Activated naive CD8-positive, alpha-beta T cell treated with anti-CD3 and anti-CD28 coated beads, Interleukin-2, amount 50 U/mL, for 24 hours (primary cell): ENCODE measurements at regions not wholly inside any gene's neighbourhood (a gene's known extent, or its start where the extent isn't known, plus 50 kb on each side); places are given as distances from the start of the nearest gene placed in this dataset.

Source experiments
- ATAC-seq: fragments of 150-1000 bp; cut with Tn5 transposase; one replicate; pipeline ENCODE4 v1.10.0; 2021
- DNase-seq: peaks from one replicate; pipeline ENCODE4 v3.0.0; 2021
- H3K27ac Mint-ChIP-seq: one replicate; pipeline ENCODE4 v1.8.0; 2021; ENCODE audit warnings: mild to moderate bottlenecking, mixed read lengths
- H3K27me3 Mint-ChIP-seq: one replicate; pipeline ENCODE4 v1.8.0; 2021; ENCODE audit warnings: mixed read lengths
- H3K36me3 Mint-ChIP-seq: one replicate; pipeline ENCODE4 v1.8.0; 2021; ENCODE audit warnings: low read depth, mixed read lengths
- H3K4me1 Mint-ChIP-seq: one replicate; pipeline ENCODE4 v1.8.0; 2021; ENCODE audit warnings: mixed read lengths
- H3K4me3 Mint-ChIP-seq: one replicate; pipeline ENCODE4 v1.8.0; 2021; ENCODE audit warnings: mild to moderate bottlenecking, moderate library complexity, mixed read lengths
- H3K9me3 Mint-ChIP-seq: one replicate; pipeline ENCODE4 v1.8.0; 2021; ENCODE audit warnings: mixed read lengths

DNA sequence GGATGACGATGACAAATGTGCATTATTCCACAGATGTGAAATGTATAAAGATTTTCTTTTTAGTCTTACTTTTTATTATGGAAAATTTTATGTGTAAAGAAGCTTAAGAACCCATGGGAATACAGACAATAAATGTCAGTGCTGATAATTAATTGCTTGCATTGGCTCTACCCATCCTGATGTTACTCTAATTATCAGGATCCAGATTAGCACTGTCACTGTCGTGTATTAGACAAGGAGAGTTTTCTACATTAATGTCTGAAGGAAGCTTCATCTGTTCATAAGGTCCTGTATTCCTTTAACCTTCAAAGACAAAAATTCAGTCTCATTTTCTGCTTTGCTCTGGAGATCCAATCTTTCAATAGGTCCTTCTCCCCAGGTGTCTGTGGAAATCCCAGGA lies 259.1 kb upstream of the ADAMTS5 start:
- no peaks in the 10 kb centered on the region for H3K4me1 Mint-ChIP-seq
- no peak overlapping the region for H3K4me3 Mint-ChIP-seq
- H3K27me3 Mint-ChIP-seq, result peaks cover 3% of the 10 kb centered on the region
- no peaks in the 10 kb centered on the region for H3K36me3 Mint-ChIP-seq
- ATAC-seq, result no peak
- no peak for DNase-seq
- H3K27ac Mint-ChIP-seq, result no peak overlapping the region
- peaks cover 4% of the 10 kb centered on the region for H3K9me3 Mint-ChIP-seq

DNA sequence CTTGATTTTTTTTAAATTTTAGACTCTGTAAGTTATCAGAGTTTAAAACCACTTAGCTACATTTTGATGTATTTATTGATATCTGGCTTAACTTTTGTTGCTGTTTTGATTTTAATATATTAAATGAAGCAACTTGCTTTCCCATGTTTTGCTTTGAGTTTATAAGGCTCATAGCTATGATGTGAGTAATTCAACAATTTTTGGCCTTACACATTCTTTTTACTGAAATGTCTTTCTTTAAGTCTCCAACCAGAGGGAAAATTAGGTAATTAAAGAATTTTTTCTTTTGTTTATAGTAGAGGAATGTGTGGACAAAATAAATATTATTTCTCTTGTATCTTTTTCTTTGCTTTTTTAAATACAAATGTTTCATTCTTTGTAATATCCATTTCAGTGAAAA lies 258.3 kb upstream of the ADAMTS5 start:
- Mint-ChIP-seq H3K4me3 (no peak overlapping the region), H3K27ac (no peak overlapping the region), H3K4me1 (no peaks in the 10 kb centered on the region), H3K9me3 (peaks cover 4% of the 10 kb centered on the region), H3K36me3 (no peaks in the 10 kb centered on the region), H3K27me3 (peaks cover 3% of the 10 kb centered on the region)
- DNase-seq (no peak), ATAC-seq (no peak)

DNA sequence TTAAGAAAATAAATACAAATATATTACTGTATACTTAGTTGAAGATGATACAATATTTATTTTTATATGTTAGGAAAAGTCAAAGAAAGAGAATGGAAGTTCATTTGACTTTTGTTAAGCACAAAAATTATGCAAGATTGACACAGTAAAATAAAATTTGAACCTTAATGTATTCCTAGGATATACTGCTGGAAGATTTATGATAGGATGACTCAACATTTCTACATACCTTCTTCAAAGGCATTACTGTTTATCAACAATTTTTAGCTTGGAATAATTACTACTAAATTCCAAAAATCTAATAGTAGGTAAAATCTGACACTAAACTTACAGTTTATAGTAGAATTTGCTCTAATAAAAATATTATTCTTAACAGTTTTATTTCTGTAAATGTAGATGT lies 257.3 kb upstream of the ADAMTS5 start:
- Mint-ChIP-seq H3K27me3 (peaks cover 3% of the 10 kb centered on the region), H3K36me3 (no peaks in the 10 kb centered on the region), H3K9me3 (peaks cover 8% of the 10 kb centered on the region), H3K4me3 (no peak overlapping the region), H3K4me1 (no peaks in the 10 kb centered on the region), H3K27ac (no peak overlapping the region)
- no peak for ATAC-seq
- DNase-seq, result no peak

DNA sequence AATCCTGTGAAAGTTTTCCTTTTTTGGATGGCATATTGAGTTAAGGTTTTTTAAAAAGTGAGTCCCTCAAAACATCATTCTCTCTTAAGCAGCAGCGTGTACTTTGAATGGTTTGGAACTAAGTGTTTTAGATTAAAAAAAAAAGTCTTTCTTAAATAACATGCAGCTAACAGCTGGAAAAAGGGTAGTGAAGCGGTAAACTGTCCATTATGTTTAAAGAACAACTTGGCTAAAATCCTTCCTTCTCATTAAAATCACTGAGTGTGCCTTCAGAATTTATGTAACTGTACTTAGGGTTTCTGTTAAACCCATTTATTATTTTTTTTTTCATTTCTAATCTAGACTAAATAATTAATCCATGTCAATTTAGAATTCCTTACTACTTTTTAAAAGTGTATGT lies 254.2 kb upstream of the ADAMTS5 start:
- H3K27ac Mint-ChIP-seq, result no peak overlapping the region
- no peak overlapping the region for H3K4me3 Mint-ChIP-seq
- DNase-seq (no peak), ATAC-seq (no peak)
- H3K27me3 Mint-ChIP-seq, result no peaks in the 10 kb centered on the region
- H3K36me3 Mint-ChIP-seq, result no peaks in the 10 kb centered on the region
- H3K9me3 Mint-ChIP-seq, result peaks cover 8% of the 10 kb centered on the region
- H3K4me1 Mint-ChIP-seq, result no peaks in the 10 kb centered on the region

- DNase-seq (no peak), ATAC-seq (no peak)
- no peak overlapping the region for H3K27ac Mint-ChIP-seq
- H3K4me3 Mint-ChIP-seq, result no peak overlapping the region
- H3K9me3 Mint-ChIP-seq, result peaks cover 8% of the 10 kb centered on the region
- no peaks in the 10 kb centered on the region for H3K36me3 Mint-ChIP-seq
- no peaks in the 10 kb centered on the region for H3K27me3 Mint-ChIP-seq
- H3K4me1 Mint-ChIP-seq, result no peaks in the 10 kb centered on the region
Observed at GRCh38 chr21:27220416-27220815, 253.5 kb upstream of the ADAMTS5 start.

DNA sequence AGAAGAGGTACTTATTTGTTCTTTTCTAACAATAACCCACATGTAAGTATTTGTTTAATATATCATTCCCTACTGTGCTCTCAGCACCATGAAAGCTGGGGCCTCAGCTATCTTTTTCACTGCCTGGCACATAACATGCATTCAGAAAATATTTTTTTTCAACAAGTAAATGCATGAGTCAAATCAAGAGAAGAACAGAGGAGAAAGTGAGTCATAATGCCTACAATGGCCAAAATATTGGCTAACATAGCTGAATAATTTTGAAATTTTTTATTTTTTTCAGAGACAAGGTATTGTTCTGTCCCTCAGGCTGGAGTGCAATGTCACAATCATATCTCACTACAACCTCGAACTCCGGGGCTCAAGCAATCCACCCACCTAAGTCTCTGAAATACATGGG lies 252.2 kb upstream of the ADAMTS5 start:
- Mint-ChIP-seq H3K9me3 (peaks cover 8% of the 10 kb centered on the region), H3K27me3 (no peaks in the 10 kb centered on the region), H3K4me3 (no peak overlapping the region), H3K4me1 (no peaks in the 10 kb centered on the region), H3K36me3 (no peaks in the 10 kb centered on the region), H3K27ac (no peak overlapping the region)
- DNase-seq, result no peak
- no peak for ATAC-seq

DNA sequence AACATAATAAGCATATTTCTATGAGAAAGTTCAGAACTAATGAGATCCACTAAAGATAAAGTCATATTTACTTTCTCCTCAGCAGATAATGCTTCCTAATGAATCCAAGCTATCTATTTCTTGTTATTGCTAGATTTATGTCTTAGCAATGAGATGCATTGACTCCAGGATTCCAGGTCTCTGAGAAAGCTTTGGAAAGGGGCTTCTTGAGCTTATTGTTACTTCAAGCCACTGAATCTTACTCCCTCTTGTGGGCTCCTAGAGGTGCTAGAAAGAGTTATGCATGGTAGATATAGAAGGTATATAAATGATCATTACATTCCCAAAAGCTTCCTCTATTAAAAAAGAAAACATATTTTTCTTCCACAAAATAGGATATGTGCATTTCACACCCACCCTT lies 246.4 kb upstream of the ADAMTS5 start:
- Mint-ChIP-seq H3K4me1 (no peaks in the 10 kb centered on the region), H3K36me3 (no peaks in the 10 kb centered on the region), H3K27me3 (no peaks in the 10 kb centered on the region), H3K9me3 (peaks cover 11% of the 10 kb centered on the region), H3K27ac (no peak overlapping the region), H3K4me3 (no peak overlapping the region)
- ATAC-seq (no peak), DNase-seq (no peak)

DNA sequence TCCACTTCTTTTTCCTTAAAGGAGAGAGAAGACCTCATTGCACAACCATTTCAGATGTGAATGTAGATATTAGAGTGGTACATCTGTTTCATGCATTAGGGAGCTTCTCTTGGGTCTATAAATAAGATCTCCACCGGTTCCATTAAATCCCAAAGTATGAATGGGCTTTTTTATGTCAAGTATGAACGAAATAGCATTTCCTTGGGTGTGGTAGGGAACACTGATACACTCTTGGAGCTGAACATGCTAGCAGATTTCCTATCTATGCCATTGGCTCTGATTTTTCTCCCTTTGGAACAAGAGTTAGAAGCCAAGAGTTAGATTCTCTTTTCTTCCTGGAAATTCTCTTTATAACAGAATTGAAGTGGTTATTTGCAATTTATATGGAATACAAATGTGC lies 245.6 kb upstream of the ADAMTS5 start:
- H3K27ac Mint-ChIP-seq, result no peak overlapping the region
- H3K27me3 Mint-ChIP-seq, result no peaks in the 10 kb centered on the region
- DNase-seq, result no peak
- peaks cover 13% of the 10 kb centered on the region for H3K9me3 Mint-ChIP-seq
- H3K4me3 Mint-ChIP-seq, result no peak overlapping the region
- ATAC-seq, result no peak
- H3K4me1 Mint-ChIP-seq, result no peaks in the 10 kb centered on the region
- no peaks in the 10 kb centered on the region for H3K36me3 Mint-ChIP-seq

GRCh38 chr21:27209546-27209945 lies 242.7 kb upstream of the ADAMTS5 start:
- Mint-ChIP-seq H3K36me3 (no peaks in the 10 kb centered on the region), H3K9me3 (peaks cover 13% of the 10 kb centered on the region), H3K27ac (no peak overlapping the region), H3K27me3 (no peaks in the 10 kb centered on the region), H3K4me3 (no peak overlapping the region), H3K4me1 (no peaks in the 10 kb centered on the region)
- no peak for ATAC-seq
- no peak for DNase-seq

DNA sequence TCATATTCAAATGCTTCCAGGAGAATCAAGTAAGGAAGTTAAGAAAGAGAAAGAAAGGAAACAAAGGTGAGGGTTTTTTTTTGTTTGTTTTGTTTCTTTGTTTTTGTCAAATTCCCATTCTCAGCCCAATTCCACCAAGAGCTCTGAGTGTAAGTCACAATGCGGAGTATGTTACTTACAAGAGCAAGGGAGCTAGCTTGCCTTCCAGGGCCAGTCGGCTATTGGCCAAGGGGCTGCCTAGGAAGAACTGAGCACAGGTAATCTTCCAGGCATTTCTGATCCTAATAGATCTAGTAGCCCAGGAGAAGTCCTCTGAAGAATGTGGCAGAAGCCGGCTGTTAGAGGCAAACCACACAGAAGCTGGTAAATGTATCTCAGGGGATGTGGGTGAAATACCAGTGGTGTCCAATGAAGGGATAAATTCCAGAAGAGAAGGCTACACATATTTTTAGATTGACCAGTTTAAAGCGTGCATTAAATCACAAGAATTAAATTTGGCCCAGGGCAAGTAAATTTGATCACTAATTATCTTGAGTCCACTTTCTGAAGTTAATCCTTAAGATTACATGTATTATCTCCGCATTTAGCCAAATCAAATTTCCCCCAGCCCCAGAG lies 239.6 kb upstream of the ADAMTS5 start:
- Mint-ChIP-seq H3K36me3 (no peaks in the 10 kb centered on the region), H3K4me3 (no peak overlapping the region), H3K9me3 (peaks cover 10% of the 10 kb centered on the region), H3K27me3 (no peaks in the 10 kb centered on the region), H3K4me1 (no peaks in the 10 kb centered on the region), H3K27ac (no peak overlapping the region)
- ATAC-seq (no peak), DNase-seq (no peak)

- Mint-ChIP-seq H3K27ac (no peak overlapping the region), H3K36me3 (no peaks in the 10 kb centered on the region), H3K27me3 (no peaks in the 10 kb centered on the region), H3K4me1 (no peaks in the 10 kb centered on the region), H3K4me3 (no peak overlapping the region), H3K9me3 (peaks cover 8% of the 10 kb centered on the region)
- ATAC-seq, result no peak
- no peak for DNase-seq
Observed at GRCh38 chr21:27202301-27202700, 235.4 kb upstream of the ADAMTS5 start.

DNA sequence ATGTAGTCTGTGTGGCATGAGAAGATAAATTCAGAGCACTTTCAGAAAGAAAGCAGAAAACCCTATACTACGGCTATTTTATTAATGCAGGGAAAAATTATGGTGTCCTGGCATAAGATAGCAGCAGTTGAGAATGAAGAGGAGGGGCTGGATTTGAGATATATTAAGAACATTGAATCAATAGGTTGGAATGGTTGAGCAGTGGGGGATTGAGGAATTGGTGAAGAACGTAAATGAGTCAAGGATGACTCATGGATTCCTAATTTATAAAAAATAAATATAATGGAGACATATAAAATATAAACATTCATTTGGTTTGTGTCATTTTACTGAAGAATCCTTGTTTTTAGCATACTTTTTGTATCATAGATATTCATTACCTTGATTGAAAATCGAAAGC lies 234.3 kb upstream of the ADAMTS5 start:
- no peaks in the 10 kb centered on the region for H3K36me3 Mint-ChIP-seq
- ATAC-seq (no peak), DNase-seq (no peak)
- H3K27me3 Mint-ChIP-seq, result no peaks in the 10 kb centered on the region
- H3K4me3 Mint-ChIP-seq, result no peak overlapping the region
- peaks cover 8% of the 10 kb centered on the region for H3K9me3 Mint-ChIP-seq
- H3K27ac Mint-ChIP-seq, result no peak overlapping the region
- H3K4me1 Mint-ChIP-seq, result no peaks in the 10 kb centered on the region

DNA sequence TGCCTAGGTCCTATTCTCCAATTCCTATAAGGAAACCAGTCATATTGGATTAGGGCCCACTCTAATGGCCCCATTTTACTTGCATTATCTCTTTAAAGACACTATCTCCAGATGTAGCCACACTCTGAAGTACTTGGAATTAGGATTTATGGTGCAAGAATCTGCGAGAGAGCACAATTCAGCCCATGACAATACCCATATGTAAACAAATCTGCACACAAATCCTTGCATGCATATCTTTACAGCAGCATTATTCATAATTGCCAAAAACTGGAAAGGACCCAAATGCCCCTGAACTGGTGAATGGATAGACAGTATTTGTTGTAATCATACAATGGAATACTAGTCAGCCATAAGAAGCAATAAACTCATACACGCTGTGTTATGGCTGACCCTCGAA lies 229.8 kb upstream of the ADAMTS5 start:
- Mint-ChIP-seq H3K27me3 (no peaks in the 10 kb centered on the region), H3K9me3 (peaks cover 8% of the 10 kb centered on the region), H3K27ac (no peak overlapping the region), H3K4me1 (no peaks in the 10 kb centered on the region), H3K4me3 (no peak overlapping the region), H3K36me3 (no peaks in the 10 kb centered on the region)
- DNase-seq (no peak), ATAC-seq (no peak)

GRCh38 chr21:27192281-27192949 lies 225.5 kb upstream of the ADAMTS5 start:
- Mint-ChIP-seq H3K4me3 (no peak overlapping the region), H3K27me3 (no peaks in the 10 kb centered on the region), H3K36me3 (no peaks in the 10 kb centered on the region), H3K4me1 (no peaks in the 10 kb centered on the region), H3K9me3 (peaks cover 4% of the 10 kb centered on the region), H3K27ac (no peak overlapping the region)
- DNase-seq (no peak), ATAC-seq (no peak)

DNA sequence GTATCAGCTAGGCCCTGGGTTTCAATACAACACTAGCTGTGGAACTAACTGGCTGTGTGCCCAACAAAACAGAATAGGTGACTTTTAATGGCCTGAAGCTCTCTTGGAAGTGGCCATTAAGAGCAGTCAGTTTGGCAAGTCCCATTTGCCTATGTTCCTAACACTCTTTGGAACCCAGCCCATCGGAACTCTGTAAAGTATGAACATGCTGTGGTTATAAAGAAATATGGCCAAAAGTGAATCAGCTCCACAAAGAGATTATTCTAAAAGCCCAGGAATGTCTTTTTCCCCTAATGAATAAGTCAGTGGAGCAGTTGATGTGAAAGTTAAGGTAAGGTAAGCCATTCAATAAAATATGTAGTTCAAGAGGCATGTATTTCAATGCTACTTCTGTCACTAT lies 223.7 kb upstream of the ADAMTS5 start:
- Mint-ChIP-seq H3K27me3 (no peaks in the 10 kb centered on the region), H3K4me3 (no peak overlapping the region), H3K27ac (no peak overlapping the region), H3K36me3 (no peaks in the 10 kb centered on the region), H3K9me3 (peaks cover 4% of the 10 kb centered on the region), H3K4me1 (no peaks in the 10 kb centered on the region)
- ATAC-seq (no peak), DNase-seq (no peak)

GRCh38 chr21:27189870-27190269 lies 223.0 kb upstream of the ADAMTS5 start:
- H3K4me3 Mint-ChIP-seq, result no peak overlapping the region
- no peak overlapping the region for H3K27ac Mint-ChIP-seq
- no peaks in the 10 kb centered on the region for H3K4me1 Mint-ChIP-seq
- no peak for DNase-seq
- no peaks in the 10 kb centered on the region for H3K36me3 Mint-ChIP-seq
- H3K9me3 Mint-ChIP-seq, result peaks cover 4% of the 10 kb centered on the region
- no peak for ATAC-seq
- H3K27me3 Mint-ChIP-seq, result no peaks in the 10 kb centered on the region
